Epithelial cell of esophagus (primary cell): ENCODE measurements at regions not wholly inside any gene's neighbourhood (a gene's known extent, or its start where the extent isn't known, plus 50 kb on each side); places are given as distances from the start of the nearest gene placed in this dataset.

ENCODE experiments used
- DNase-seq: peaks from one replicate; pipeline ENCODE4 v3.0.0; 2010; ENCODE audit warnings: low read depth
- H3K4me3 ChIP-seq: 2 replicates; pipeline ENCODE4 v1.5.1; 2011; ENCODE audit warnings: mild to moderate bottlenecking, low read length, control low read depth
- TF ChIP-seq, protein P1 (sequence below): IDR thresholded peaks from 2 replicates; pipeline ENCODE4 v1.5.1; 2011; ENCODE audit warnings: low read depth, mild to moderate bottlenecking, low read length, control low read depth, inconsistent platforms; ENCODE audit not compliant: insufficient read depth; ENCODE audit errors: missing control alignments

DNA sequence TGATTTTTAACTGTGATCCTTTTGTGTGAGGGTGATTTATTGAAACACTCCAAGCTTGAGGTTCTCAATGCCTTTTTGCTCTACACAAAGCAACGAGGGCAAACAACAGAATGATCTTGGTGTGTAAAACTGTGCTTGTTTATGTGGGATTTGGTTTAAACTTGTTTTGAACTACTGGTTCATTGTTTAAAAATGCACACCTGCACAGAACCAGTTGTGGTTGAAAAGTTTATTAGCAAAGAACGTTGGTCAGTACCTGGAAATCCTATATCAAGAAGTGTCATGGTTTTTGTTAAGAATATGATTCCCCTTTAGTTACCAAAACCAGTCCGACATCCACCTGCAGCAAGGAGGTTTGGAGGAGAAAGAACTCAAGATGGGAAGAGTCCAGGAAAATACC is 239.4 kb downstream of the WNT5A start:
- DNase-seq: no peak
- TF ChIP-seq, protein P1, sequence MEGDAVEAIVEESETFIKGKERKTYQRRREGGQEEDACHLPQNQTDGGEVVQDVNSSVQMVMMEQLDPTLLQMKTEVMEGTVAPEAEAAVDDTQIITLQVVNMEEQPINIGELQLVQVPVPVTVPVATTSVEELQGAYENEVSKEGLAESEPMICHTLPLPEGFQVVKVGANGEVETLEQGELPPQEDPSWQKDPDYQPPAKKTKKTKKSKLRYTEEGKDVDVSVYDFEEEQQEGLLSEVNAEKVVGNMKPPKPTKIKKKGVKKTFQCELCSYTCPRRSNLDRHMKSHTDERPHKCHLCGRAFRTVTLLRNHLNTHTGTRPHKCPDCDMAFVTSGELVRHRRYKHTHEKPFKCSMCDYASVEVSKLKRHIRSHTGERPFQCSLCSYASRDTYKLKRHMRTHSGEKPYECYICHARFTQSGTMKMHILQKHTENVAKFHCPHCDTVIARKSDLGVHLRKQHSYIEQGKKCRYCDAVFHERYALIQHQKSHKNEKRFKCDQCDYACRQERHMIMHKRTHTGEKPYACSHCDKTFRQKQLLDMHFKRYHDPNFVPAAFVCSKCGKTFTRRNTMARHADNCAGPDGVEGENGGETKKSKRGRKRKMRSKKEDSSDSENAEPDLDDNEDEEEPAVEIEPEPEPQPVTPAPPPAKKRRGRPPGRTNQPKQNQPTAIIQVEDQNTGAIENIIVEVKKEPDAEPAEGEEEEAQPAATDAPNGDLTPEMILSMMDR: no peak
- H3K4me3 ChIP-seq: no peak overlapping the region

DNA sequence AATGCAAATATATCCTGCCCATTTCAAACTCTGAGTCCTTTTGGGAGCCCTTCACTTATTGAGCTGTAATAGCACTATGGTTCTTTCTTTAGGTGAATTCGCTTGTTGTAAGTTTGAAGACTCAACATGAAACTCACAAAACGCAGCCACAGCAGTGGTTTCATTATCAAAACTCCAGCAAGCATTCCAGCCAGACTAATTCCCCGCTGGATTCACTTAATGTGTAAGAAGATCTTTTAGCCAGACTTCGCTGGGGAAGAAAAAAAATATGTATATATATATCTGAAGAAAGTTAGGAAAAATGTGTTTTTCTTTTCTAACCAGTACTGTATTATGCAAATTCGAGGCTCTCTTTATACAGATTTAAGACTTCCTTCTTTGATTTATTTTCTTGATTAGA is 241.1 kb downstream of the WNT5A start:
- H3K4me3 ChIP-seq: no peak overlapping the region
- no peak for DNase-seq
- TF ChIP-seq, protein P1: no peak

DNA sequence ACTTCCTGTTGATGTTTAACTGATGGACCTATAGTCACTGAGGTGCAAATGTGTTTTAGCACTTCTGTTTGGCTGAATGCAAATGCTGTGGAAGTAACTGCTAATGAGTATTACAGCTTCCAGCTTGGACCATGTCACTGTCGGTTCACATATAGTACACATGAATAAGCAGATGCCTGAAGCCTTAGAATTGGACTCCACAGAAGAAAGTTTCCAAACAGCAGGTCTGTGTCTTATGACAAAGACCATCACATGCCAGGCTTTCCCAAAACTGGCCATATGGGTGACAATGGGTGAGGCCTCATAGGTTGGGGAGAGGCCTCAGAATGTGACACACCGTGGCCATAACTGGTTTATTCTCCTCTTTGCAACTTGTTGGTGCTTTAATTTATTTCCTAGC is 241.8 kb downstream of the WNT5A start:
- H3K4me3 ChIP-seq: no peak overlapping the region
- TF ChIP-seq, protein P1: no peak
- no peak for DNase-seq

DNA sequence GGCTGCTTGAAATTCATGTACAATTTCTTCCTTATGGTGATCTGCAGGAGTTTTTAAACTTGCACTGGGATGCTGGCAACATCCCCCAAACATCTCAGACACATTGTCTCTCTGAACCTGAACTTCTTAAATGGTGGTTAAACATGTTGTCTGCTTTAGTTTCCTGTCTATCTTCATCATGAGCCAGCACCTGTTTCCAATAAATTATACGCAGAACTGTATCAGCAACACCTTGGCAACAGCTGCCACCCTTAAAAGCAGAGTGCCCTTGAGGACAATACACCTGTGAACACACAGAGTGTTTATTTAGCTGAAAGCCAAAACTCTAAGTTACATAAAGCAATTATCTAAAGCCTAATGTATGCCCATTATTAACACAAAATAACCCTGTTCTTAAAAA is 242.9 kb downstream of the WNT5A start:
- H3K4me3 ChIP-seq: no peak overlapping the region
- DNase-seq: no peak
- TF ChIP-seq, protein P1: no peak

DNA sequence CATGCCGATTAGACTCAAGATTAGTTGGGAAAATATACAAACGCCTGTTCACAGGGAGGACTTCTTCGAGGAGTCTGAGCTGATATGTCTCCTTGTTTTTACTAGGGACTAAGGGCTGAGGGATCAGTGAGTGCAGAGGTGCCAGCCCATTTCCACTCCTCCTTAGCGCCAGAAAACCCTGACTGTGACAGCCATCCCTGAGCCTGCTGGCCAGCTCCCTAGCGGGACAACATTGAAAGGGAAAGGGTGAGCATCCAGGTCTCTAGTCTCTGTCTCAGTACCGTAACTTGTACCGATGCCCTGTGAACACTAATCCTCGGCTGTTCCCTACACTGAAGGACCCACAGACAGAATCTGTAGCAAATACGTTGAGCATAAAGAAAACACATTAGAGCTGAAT is 243.4 kb downstream of the WNT5A start:
- DNase-seq: no peak
- TF ChIP-seq, protein P1: no peak
- H3K4me3 ChIP-seq: no peak overlapping the region

DNA sequence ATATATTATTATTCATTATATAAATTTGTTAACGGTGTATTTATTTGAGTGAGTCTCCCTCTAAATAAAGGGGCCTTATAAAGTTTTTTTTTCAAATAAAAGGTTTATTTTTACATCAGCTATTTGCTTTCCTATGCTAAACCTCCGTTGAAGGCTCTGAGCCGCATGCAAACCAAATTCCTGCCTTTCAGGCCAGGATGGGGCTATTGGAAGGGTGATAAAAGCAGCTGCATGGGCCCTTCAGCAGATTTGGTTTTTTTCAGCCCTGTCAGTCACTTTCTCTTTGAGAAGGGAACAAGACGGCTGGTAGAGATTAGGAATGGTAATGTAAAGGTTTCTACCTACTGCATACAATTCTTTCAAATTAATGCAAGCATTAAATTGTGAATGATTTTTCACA is 244.2 kb downstream of the WNT5A start:
- no peak overlapping the region for H3K4me3 ChIP-seq
- no peak for DNase-seq
- TF ChIP-seq, protein P1: no peak

DNA sequence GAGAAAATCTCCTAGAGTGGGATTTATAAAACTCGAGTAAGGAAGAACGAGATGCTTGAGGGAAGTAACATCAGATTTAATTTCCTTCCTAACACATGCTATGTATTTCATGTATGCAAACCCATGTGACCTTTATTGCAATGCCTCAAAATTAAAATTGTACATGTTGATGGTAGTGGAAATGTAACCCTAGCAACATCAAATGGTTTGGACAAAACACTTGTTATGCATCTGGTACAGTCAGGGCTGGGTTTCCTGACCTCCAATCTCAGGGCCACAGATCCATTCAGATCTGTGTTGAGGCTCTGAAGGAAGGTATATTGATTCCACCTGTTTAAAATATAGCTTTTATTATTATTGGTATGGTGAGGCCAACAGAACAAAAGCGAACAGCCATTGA is 246.0 kb downstream of the WNT5A start:
- no peak overlapping the region for H3K4me3 ChIP-seq
- TF ChIP-seq, protein P1: no peak
- no peak for DNase-seq
